GM12878 (cell line): ENCODE measurements at regions not wholly inside any gene's neighbourhood (a gene's known extent, or its start where the extent isn't known, plus 50 kb on each side); places are given as distances from the start of the nearest gene placed in this dataset.

Source experiments
- ATAC-seq: fragments of 200-7000 bp; cut with Tn5 transposase; 3 replicates; pipeline ENCODE4 v1.9.1; 2020; ENCODE audit warnings: mild to moderate bottlenecking, moderate library complexity
- BruUV-seq: library from RNA; stranded (reverse); fragments of 400-500 nt; replicated peaks from 2 replicates; lab custom pipeline; 2021; lab: Mats Ljungman, UMichigan
- CTCF ChIA-PET: fragments of 300-600 bp; sonication (Branson Sonifier 250); formaldehyde crosslinking; extraction: SDS; loops from one replicate; lab custom pipeline; 2021; ENCODE audit warnings: inconsistent platforms; lab: Yijun Ruan, JAX
- POLR2A ChIA-PET: fragments of 350-600 bp; formaldehyde crosslinking; extraction: SDS; loops from one replicate; lab custom pipeline; 2021; ENCODE audit warnings: inconsistent platforms; lab: Charles Lee
- RAD21 ChIA-PET: fragments of 300-600 bp; sonication (Branson Sonifier 250); formaldehyde crosslinking; loops from one replicate; lab custom pipeline; 2023; ENCODE audit warnings: antibody characterized with exemption; ENCODE audit not compliant: unreplicated experiment; lab: Charles Lee
- SMC1A ChIA-PET: fragments of 300-600 bp; sonication (Branson Sonifier 250); formaldehyde crosslinking; loops from one replicate; lab custom pipeline; 2023; ENCODE audit not compliant: unreplicated experiment, uncharacterized antibody; lab: Charles Lee
- DNase-seq: peaks from one replicate; pipeline ENCODE4 v3.0.0-alpha.2; 2011; ENCODE audit warnings: low read depth, low spot score
- FAIRE-seq: peaks from 3 replicates; lab custom pipeline; 2011; peaks lifted over from hg19 to GRCh38; lab: Jason Lieb, UNC
- H2AFZ ChIP-seq: 2 replicates; pipeline ENCODE4 v1.6.0; 2011; ENCODE audit warnings: low read depth, low read length, control low read depth; ENCODE audit not compliant: control insufficient read depth
- H3K27ac ChIP-seq: 2 replicates; pipeline ENCODE4 v1.5.1; 2011; ENCODE audit warnings: control low read depth; ENCODE audit not compliant: control insufficient read depth, insufficient read depth
- H3K27me3 ChIP-seq, 2 experiments: replicated peaks in 1 of 2; 2 replicates each; pipeline versions ENCODE4 v1.6.0 to v1.6.1; 2011; ENCODE audit warnings: low read length in 1 of 2; ENCODE audit not compliant: control insufficient read depth in 2 of 2, insufficient read depth in 2 of 2
- H3K36me3 ChIP-seq, 2 experiments: 2 replicates each; pipeline ENCODE4 v1.5.1; 2011; ENCODE audit warnings: low read length in 1 of 2; ENCODE audit not compliant: control insufficient read depth in 2 of 2, insufficient read depth in 2 of 2
- H3K4me1 ChIP-seq: 2 replicates; pipeline ENCODE4 v1.6.1; 2011; ENCODE audit warnings: mild to moderate bottlenecking, low read length, moderate library complexity, mixed read lengths; ENCODE audit not compliant: control insufficient read depth, insufficient read depth
- H3K4me2 ChIP-seq: 2 replicates; pipeline ENCODE4 v1.6.0; 2011; ENCODE audit warnings: control low read depth; ENCODE audit not compliant: control insufficient read depth, insufficient read depth
- H3K4me3 ChIP-seq: fragments of 200-600 bp; sonication (generic); 2 replicates; pipeline ENCODE4 v1.5.1; 2016
- H3K79me2 ChIP-seq: 2 replicates; pipeline ENCODE4 v1.6.0; 2011; ENCODE audit warnings: low read length; ENCODE audit not compliant: control insufficient read depth, insufficient read depth
- H3K9ac ChIP-seq: 2 replicates; pipeline ENCODE4 v1.8.0; 2011; ENCODE audit warnings: low read length, control low read depth, mixed read lengths; ENCODE audit not compliant: control insufficient read depth, insufficient read depth
- H3K9me3 ChIP-seq: replicated peaks from 3 replicates; pipeline ENCODE4 v1.5.1; 2011; ENCODE audit warnings: mild to moderate bottlenecking, low read length; ENCODE audit not compliant: control insufficient read depth, insufficient read depth
- H4K20me1 ChIP-seq: 2 replicates; pipeline ENCODE4 v1.6.0; 2011; ENCODE audit not compliant: control insufficient read depth, insufficient read depth
- DPF2 ChIP-seq: fragments of 450-650 bp; IDR thresholded peaks from 2 replicates; pipeline ENCODE4 v1.6.1; 2017; ENCODE audit warnings: mild to moderate bottlenecking
- EP300 ChIP-seq, 2 experiments: fragments of 150-350 bp in 1 of 2; IDR thresholded peaks; 2 replicates each; pipeline ENCODE4 v1.6.1; 2011 to 2012; ENCODE audit warnings: low read depth in 2 of 2, low read length in 2 of 2, borderline replicate concordance in 1 of 2, improper control_type of control experiment in 1 of 2, inconsistent platforms in 1 of 2; ENCODE audit not compliant: control insufficient read depth in 1 of 2
- HDAC6 ChIP-seq: fragments of 200-600 bp; sonication (generic); IDR thresholded peaks from one replicate; pipeline ENCODE4 v1.8.0; 2017; ENCODE audit warnings: antibody characterized with exemption; ENCODE audit not compliant: unreplicated experiment
- IRF4 ChIP-seq: IDR thresholded peaks from 2 replicates; pipeline ENCODE4 v1.6.1; 2011; ENCODE audit warnings: low read depth, low read length
- JUNB ChIP-seq: IDR thresholded peaks from 2 replicates; pipeline ENCODE4 v1.6.1; 2016; ENCODE audit warnings: antibody characterized with exemption, mild to moderate bottlenecking
- MXI1 ChIP-seq: fragments of 150-350 bp; IDR thresholded peaks from 2 replicates; pipeline ENCODE4 v1.6.1; 2011; ENCODE audit warnings: low read depth, mild to moderate bottlenecking, inconsistent platforms, low read length, improper control_type of control experiment
- MYB ChIP-seq: fragments of 150-350 bp; IDR thresholded peaks from 2 replicates; pipeline ENCODE4 v1.6.1; 2014; ENCODE audit warnings: mild to moderate bottlenecking, low read depth, low read length, borderline replicate concordance
- NBN ChIP-seq: fragments of 450-650 bp; IDR thresholded peaks from 2 replicates; pipeline ENCODE4 v1.6.1; 2016
- NR2C2 ChIP-seq: IDR thresholded peaks from 2 replicates; pipeline ENCODE4 v1.6.1; 2011; ENCODE audit warnings: borderline replicate concordance, low read depth; ENCODE audit not compliant: control insufficient read depth, insufficient read length
- RFX5 ChIP-seq: IDR thresholded peaks from 2 replicates; pipeline ENCODE4 v1.6.1; 2011; ENCODE audit warnings: low read depth, low read length, improper control_type of control experiment
- ZNF217 ChIP-seq: fragments of 450-650 bp; IDR thresholded peaks from 2 replicates; pipeline ENCODE4 v1.6.1; 2017; ENCODE audit warnings: antibody characterized with exemption, mild to moderate bottlenecking
- ZNF24 ChIP-seq: fragments of 450-650 bp; IDR thresholded peaks from 2 replicates; pipeline ENCODE4 v1.6.1; 2017; ENCODE audit warnings: antibody characterized with exemption, mild to moderate bottlenecking
- ZNF274 ChIP-seq: IDR thresholded peaks from one replicate; pipeline ENCODE4 v1.8.0; 2011; ENCODE audit not compliant: insufficient read length, insufficient read depth
- WGBS: methylation state at CpG from one replicate; pipeline ENCODE4 v1.1.6; 2016; ENCODE audit warnings: low lambda C conversion rate; ENCODE audit not compliant: insufficient replicate concordance, insufficient coverage; ENCODE audit errors: missing lambda C conversion rate; 5-methylcytosine and 5-hydroxymethylcytosine counted together
- in situ Hi-C: fragments of 300-500 bp; cut with MboI; formaldehyde crosslinking; loops from 9 replicates; pipeline ENCODE4 v1.14.3; 2018; ENCODE audit warnings: mixed read lengths
- intact Hi-C: fragments of 100-400 bp; cut with micrococcal nuclease; formaldehyde crosslinking; loops from one replicate; pipeline ENCODE4 v1.14.2; 2022; ENCODE audit not compliant: unreplicated experiment
- TF ChIP-seq, protein P1 (sequence below): fragments of 450-650 bp; IDR thresholded peaks from 2 replicates; pipeline ENCODE4 v1.6.1; 2016; ENCODE audit warnings: mild to moderate bottlenecking
- TF ChIP-seq, protein P2 (sequence below): IDR thresholded peaks from 2 replicates; pipeline ENCODE4 v1.6.1; 2012; ENCODE audit warnings: low read length, inconsistent platforms
- TF ChIP-seq, protein P3 (sequence below): fragments of 450-650 bp; IDR thresholded peaks from 2 replicates; pipeline ENCODE4 v1.6.1; 2017; ENCODE audit warnings: borderline replicate concordance
- TF ChIP-seq, protein P4 (sequence below): fragments of 450-650 bp; IDR thresholded peaks from 2 replicates; pipeline ENCODE4 v1.6.1; 2017; ENCODE audit warnings: mild to moderate bottlenecking, low read depth, inconsistent platforms; ENCODE audit not compliant: poor library complexity, severe bottlenecking
- TF ChIP-seq, protein P5 (sequence below): fragments of 450-650 bp; conservative IDR thresholded peaks from 2 replicates; pipeline ENCODE4 v1.6.1; 2017; ENCODE audit warnings: mild to moderate bottlenecking, moderate library complexity

DNA sequence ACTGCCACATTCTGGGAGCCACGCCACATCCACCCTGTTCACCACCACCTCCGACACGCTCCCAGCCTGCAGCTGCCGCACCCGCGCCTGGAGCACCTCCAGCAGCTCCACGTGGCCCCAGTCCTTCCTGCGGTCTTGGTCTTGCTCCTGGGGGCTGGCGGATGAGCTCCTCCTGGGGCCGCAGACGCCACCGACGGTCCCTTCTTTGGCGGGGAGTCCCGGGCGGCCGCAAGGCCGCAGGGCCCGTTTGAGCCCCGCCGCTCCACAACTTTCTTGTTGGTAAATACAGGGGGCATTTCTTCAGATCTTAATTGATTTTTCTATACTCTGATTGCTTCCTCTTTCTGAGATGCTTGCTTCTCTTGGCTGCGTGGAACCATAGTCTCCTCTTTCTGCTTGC, 75.3 kb upstream of the MED13 start:
- POLR2A ChIA-PET: no interaction called here
- WGBS: 75% methylated on average over 21 of the region's 22 CpGs
- no peak overlapping the region for H3K9ac ChIP-seq

More for the DNA sequence above, 75.3 kb upstream of the MED13 start:
- Histone ChIP-seq H3K4me2 (no peak overlapping the region), H3K27me3 (no peaks in the 10 kb centered on the region; a peak in 1 of 4 replicates), H3K9me3 (no peaks in the 10 kb centered on the region; the same call in 2 of the 3 replicates), H3K27ac (no peak overlapping the region), H3K36me3 (no peaks in the 10 kb centered on the region), H2AFZ (no peak overlapping the region), H4K20me1 (no peaks in the 10 kb centered on the region), H3K4me3 (no peak overlapping the region), H3K79me2 (no peaks in the 10 kb centered on the region), H3K4me1 (no peaks in the 10 kb centered on the region)
- ATAC-seq (no peak), DNase-seq (no peak), FAIRE-seq (no peak)
- ChIA-PET CTCF (no interaction called here), SMC1A (no interaction called here), RAD21 (no interaction called here)
- BruUV-seq: no TSS peak
- in situ Hi-C loops: no loop called here
- intact Hi-C loops: no loop called here
- TF ChIP-seq, protein P1, sequence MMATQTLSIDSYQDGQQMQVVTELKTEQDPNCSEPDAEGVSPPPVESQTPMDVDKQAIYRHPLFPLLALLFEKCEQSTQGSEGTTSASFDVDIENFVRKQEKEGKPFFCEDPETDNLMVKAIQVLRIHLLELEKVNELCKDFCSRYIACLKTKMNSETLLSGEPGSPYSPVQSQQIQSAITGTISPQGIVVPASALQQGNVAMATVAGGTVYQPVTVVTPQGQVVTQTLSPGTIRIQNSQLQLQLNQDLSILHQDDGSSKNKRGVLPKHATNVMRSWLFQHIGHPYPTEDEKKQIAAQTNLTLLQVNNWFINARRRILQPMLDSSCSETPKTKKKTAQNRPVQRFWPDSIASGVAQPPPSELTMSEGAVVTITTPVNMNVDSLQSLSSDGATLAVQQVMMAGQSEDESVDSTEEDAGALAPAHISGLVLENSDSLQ: no peak
- TF ChIP-seq ZNF217 (no peak), NR2C2 (no peak), ZNF24 (no peak), NBN (no peak), ZNF274 (no peak), RFX5 (no peak), MYB (no peak), HDAC6 (no peak), MXI1 (no peak), JUNB (no peak), EP300 (IDR thresholded peaks at IDR 0.05; ENCODE audit: borderline replicate concordance in 1 of 2, control insufficient read depth in 1 of 2, low read depth in 2 of 2, low read length in 2 of 2) (no peak), IRF4 (no peak), DPF2 (no peak)
- TF ChIP-seq, protein P2, sequence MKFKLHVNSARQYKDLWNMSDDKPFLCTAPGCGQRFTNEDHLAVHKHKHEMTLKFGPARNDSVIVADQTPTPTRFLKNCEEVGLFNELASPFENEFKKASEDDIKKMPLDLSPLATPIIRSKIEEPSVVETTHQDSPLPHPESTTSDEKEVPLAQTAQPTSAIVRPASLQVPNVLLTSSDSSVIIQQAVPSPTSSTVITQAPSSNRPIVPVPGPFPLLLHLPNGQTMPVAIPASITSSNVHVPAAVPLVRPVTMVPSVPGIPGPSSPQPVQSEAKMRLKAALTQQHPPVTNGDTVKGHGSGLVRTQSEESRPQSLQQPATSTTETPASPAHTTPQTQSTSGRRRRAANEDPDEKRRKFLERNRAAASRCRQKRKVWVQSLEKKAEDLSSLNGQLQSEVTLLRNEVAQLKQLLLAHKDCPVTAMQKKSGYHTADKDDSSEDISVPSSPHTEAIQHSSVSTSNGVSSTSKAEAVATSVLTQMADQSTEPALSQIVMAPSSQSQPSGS: no peak
- TF ChIP-seq, protein P3, sequence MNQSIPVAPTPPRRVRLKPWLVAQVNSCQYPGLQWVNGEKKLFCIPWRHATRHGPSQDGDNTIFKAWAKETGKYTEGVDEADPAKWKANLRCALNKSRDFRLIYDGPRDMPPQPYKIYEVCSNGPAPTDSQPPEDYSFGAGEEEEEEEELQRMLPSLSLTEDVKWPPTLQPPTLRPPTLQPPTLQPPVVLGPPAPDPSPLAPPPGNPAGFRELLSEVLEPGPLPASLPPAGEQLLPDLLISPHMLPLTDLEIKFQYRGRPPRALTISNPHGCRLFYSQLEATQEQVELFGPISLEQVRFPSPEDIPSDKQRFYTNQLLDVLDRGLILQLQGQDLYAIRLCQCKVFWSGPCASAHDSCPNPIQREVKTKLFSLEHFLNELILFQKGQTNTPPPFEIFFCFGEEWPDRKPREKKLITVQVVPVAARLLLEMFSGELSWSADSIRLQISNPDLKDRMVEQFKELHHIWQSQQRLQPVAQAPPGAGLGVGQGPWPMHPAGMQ: no peak
- TF ChIP-seq, protein P4, sequence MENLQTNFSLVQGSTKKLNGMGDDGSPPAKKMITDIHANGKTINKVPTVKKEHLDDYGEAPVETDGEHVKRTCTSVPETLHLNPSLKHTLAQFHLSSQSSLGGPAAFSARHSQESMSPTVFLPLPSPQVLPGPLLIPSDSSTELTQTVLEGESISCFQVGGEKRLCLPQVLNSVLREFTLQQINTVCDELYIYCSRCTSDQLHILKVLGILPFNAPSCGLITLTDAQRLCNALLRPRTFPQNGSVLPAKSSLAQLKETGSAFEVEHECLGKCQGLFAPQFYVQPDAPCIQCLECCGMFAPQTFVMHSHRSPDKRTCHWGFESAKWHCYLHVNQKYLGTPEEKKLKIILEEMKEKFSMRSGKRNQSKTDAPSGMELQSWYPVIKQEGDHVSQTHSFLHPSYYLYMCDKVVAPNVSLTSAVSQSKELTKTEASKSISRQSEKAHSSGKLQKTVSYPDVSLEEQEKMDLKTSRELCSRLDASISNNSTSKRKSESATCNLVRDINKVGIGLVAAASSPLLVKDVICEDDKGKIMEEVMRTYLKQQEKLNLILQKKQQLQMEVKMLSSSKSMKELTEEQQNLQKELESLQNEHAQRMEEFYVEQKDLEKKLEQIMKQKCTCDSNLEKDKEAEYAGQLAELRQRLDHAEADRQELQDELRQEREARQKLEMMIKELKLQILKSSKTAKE: no peak
- TF ChIP-seq, protein P5, sequence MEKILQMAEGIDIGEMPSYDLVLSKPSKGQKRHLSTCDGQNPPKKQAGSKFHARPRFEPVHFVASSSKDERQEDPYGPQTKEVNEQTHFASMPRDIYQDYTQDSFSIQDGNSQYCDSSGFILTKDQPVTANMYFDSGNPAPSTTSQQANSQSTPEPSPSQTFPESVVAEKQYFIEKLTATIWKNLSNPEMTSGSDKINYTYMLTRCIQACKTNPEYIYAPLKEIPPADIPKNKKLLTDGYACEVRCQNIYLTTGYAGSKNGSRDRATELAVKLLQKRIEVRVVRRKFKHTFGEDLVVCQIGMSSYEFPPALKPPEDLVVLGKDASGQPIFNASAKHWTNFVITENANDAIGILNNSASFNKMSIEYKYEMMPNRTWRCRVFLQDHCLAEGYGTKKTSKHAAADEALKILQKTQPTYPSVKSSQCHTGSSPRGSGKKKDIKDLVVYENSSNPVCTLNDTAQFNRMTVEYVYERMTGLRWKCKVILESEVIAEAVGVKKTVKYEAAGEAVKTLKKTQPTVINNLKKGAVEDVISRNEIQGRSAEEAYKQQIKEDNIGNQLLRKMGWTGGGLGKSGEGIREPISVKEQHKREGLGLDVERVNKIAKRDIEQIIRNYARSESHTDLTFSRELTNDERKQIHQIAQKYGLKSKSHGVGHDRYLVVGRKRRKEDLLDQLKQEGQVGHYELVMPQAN: no peak
